ENCODE measurements at regions not wholly inside any gene's neighbourhood (a gene's known extent, or its start where the extent isn't known, plus 50 kb on each side); places are given as distances from the start of the nearest gene placed in this dataset.

DNA sequence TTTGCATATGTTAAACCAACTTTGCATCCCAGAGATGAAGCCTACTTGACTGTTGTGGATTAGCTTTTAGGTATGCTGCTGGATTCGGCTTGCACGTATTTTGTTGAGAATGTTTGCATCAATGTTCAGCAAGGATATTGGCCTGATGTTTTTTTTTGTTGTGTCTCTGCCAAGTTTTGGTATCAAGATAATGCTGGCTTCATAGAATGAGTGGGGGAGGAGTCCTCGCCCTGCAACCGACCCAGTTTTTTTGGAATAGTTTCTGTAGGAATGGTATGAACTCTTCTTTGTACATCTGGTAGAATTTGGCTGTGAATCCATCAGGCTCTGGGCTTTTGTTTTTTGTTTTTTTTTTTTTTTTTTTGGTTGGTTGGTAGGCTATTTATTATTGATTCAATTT lies 147.9 kb downstream of the AHR start:
- Mint-ChIP-seq H3K4me3 (ENCODE audit: unreplicated experiment) (no peak overlapping the region), H3K27ac (ENCODE audit: unreplicated experiment) (no peak overlapping the region), H3K4me1 (ENCODE audit: low read depth) (peaks cover 30% of the 10 kb centered on the region), H3K27me3 (ENCODE audit: low read depth) (no peaks in the 10 kb centered on the region), H3K9me3 (ENCODE audit: low read depth) (peaks cover 36% of the 10 kb centered on the region), H3K36me3 (ENCODE audit: low read depth) (peaks cover 19% of the 10 kb centered on the region)
- DNase-seq (ENCODE audit: low spot score), result no peak
- TF ChIP-seq, protein P1, sequence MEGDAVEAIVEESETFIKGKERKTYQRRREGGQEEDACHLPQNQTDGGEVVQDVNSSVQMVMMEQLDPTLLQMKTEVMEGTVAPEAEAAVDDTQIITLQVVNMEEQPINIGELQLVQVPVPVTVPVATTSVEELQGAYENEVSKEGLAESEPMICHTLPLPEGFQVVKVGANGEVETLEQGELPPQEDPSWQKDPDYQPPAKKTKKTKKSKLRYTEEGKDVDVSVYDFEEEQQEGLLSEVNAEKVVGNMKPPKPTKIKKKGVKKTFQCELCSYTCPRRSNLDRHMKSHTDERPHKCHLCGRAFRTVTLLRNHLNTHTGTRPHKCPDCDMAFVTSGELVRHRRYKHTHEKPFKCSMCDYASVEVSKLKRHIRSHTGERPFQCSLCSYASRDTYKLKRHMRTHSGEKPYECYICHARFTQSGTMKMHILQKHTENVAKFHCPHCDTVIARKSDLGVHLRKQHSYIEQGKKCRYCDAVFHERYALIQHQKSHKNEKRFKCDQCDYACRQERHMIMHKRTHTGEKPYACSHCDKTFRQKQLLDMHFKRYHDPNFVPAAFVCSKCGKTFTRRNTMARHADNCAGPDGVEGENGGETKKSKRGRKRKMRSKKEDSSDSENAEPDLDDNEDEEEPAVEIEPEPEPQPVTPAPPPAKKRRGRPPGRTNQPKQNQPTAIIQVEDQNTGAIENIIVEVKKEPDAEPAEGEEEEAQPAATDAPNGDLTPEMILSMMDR (IDR thresholded peaks at IDR 0.05), result no peak

DNA sequence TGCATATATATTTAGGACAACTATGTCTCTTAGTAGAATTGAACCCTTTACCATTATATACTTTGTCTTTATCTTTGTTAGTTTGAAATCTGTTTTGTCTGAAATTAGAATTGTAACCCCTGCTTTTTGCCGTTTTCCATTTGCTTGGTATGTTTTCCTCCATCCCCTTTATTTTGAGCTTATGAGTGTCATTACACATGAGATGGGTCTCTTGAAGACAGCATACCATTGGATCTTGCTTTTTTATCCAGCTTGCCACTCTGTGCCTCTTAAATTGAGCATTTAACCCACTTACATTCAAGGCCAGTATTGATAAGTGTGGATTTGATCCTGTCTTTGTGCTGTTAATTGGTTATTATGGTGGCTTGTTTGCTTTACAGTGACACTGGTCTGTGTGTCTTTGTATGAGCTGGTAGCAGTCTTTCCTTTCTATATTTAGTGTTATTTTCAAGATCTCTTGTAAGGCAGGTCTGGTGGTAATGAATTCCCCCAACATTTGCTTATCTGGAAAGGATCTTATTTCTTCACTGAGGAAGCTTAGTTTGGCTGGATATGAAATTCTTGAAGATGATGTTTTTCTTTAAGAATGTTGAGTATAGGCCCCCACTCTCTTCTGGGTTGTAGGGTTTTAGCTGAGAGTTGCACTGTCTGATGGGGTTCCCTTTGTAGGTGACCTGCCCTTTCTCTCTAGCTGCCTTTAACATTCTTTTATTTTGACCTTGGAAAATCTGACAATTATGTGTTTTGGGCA lies 149.5 kb downstream of the AHR start:
- H3K4me1 Mint-ChIP-seq (ENCODE audit: low read depth), result peaks cover 26% of the 10 kb centered on the region
- H3K4me3 Mint-ChIP-seq (ENCODE audit: unreplicated experiment), result no peak overlapping the region
- H3K27me3 Mint-ChIP-seq (ENCODE audit: low read depth), result no peaks in the 10 kb centered on the region
- peaks cover 35% of the 10 kb centered on the region for H3K9me3 Mint-ChIP-seq (ENCODE audit: low read depth)
- TF ChIP-seq, protein P1 (IDR thresholded peaks at IDR 0.05), result no peak
- H3K36me3 Mint-ChIP-seq (ENCODE audit: low read depth), result peaks cover 19% of the 10 kb centered on the region
- no peak for DNase-seq (ENCODE audit: low spot score)
- H3K27ac Mint-ChIP-seq (ENCODE audit: unreplicated experiment), result no peak overlapping the region

DNA sequence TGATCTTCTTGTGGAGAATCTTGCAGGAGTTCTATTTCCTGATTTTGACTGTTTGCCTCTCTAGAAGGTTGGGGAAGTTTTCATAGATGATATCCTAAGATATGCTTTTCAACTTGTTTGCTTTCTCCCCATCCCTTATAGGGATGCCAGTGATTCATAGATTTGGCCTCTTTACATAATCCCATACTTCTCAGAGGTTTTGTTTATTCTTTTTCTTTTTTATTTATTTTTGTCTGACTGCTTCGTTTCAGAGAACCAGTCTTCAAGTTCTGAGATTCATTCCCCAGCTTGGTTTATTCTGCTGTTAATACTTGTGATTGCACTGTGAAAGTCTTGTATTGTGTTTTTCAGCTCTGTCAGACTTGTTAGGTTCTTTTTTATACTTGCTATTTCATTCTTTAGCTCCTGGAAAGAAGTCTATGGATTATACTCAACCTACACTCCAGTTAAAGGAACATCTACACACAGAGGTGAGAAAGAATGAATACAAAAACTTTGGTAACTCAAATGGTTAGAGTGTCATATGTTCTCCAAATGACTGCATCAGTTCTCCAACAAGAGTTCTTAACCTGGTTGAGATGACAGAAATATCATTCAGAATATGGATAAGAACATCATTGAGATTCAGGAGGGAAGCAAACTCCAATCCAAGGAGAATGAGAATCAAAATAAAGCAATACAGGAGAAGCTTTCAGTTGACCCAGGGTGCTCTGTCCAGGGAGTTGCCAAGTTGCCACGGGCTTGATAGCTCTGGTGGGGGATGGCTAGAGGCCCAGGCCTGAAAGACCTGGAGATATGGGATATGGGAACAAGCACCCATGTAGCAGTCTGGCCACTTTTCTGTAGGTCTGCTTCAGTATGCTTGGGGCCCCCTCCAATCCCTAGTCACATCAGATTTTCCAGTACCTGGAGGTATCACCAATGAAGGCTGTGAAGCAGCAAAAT lies 150.3 kb downstream of the AHR start:
- no peaks in the 10 kb centered on the region for H3K27me3 Mint-ChIP-seq (ENCODE audit: low read depth)
- H3K4me1 Mint-ChIP-seq (ENCODE audit: low read depth), result peaks cover 26% of the 10 kb centered on the region
- no peak overlapping the region for H3K4me3 Mint-ChIP-seq (ENCODE audit: unreplicated experiment)
- no peak for DNase-seq (ENCODE audit: low spot score)
- peak overlapping the region; percentile 29 for H3K27ac Mint-ChIP-seq (ENCODE audit: unreplicated experiment)
- H3K36me3 Mint-ChIP-seq (ENCODE audit: low read depth), result peaks cover 19% of the 10 kb centered on the region
- H3K9me3 Mint-ChIP-seq (ENCODE audit: low read depth), result peaks cover 35% of the 10 kb centered on the region
- TF ChIP-seq, protein P1 (IDR thresholded peaks at IDR 0.05), result no peak

DNA sequence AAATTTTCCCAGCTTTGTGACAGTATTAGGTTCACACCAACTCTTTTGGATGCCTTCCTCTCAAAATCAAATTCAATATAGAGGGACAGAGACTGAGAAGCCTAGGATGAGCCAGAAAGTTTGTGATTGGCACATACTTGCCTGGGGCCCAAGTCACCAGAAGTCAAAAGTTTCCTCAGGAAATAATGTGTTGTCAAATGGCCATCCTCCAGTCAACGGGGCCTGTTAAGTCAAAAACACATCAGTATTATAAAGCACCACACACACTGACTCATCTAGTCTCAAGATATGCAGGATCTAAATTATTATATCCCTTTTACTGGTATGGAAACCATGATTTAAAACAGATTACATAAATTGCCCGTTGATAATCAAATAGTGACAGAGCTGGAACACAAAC lies 158.1 kb downstream of the AHR start:
- TF ChIP-seq, protein P1 (IDR thresholded peaks at IDR 0.05), result no peak
- Mint-ChIP-seq H3K27ac (ENCODE audit: unreplicated experiment) (no peak overlapping the region), H3K9me3 (ENCODE audit: low read depth) (peaks cover 25% of the 10 kb centered on the region), H3K36me3 (ENCODE audit: low read depth) (peaks cover 7% of the 10 kb centered on the region), H3K4me3 (ENCODE audit: unreplicated experiment) (no peak overlapping the region), H3K4me1 (ENCODE audit: low read depth) (peaks cover 5% of the 10 kb centered on the region), H3K27me3 (ENCODE audit: low read depth) (no peaks in the 10 kb centered on the region)
- no peak for DNase-seq (ENCODE audit: low spot score)

DNA sequence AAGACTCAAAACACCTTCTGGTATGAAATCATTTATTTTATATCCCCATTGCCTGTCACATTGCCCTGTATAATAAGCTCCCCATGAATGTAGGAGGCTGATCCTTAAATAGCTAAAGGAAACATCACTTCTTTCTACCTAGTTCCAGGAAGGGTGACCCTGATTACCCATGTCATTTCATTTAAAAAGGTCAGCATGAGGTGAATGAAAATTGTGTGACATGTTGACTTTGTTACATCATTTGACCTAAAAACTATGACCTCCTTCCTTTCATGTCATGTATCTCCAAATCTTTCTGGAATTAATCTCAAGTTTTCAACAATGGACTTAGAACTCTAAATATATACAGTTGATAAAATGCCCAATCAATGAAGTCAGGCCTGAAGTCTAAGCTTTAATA lies 161.5 kb downstream of the AHR start:
- Mint-ChIP-seq H3K36me3 (ENCODE audit: low read depth) (peaks cover 9% of the 10 kb centered on the region), H3K4me3 (ENCODE audit: unreplicated experiment) (no peak overlapping the region), H3K27ac (ENCODE audit: unreplicated experiment) (no peak overlapping the region), H3K27me3 (ENCODE audit: low read depth) (no peaks in the 10 kb centered on the region), H3K4me1 (ENCODE audit: low read depth) (peaks cover 5% of the 10 kb centered on the region), H3K9me3 (ENCODE audit: low read depth) (peaks cover 19% of the 10 kb centered on the region)
- no peak for DNase-seq (ENCODE audit: low spot score)
- TF ChIP-seq, protein P1 (IDR thresholded peaks at IDR 0.05), result no peak

All from chondrocyte (in vitro differentiated cells).